Stomach (tissue), 8 donors: ENCODE measurements at regions not wholly inside any gene's neighbourhood (a gene's known extent, or its start where the extent isn't known, plus 50 kb on each side); places are given as distances from the start of the nearest gene placed in this dataset.

ENCODE experiments used
- DNase-seq, 2 donors: peaks; one replicate each; pipeline versions ENCODE4 v3.0.0 to v3.0.0-alpha.2; 2013 to 2019
- H3K27ac ChIP-seq, 5 donors: fragments of 200-600 bp in 4 of 5; sonication (generic) in 4 of 5; one replicate each; pipeline ENCODE4 v1.5.1; 2013 to 2019; ENCODE audit warnings: mild to moderate bottlenecking in 1 of 5, moderate library complexity in 1 of 5
- H3K27me3 ChIP-seq, 3 donors: fragments of 200-600 bp; sonication (generic); one replicate each; pipeline ENCODE4 v1.5.1; 2017 to 2019; ENCODE audit warnings: mixed run types in 1 of 3
- H3K36me3 ChIP-seq, 4 donors: fragments of 200-600 bp; sonication (generic); 1 replicate in 3 of 4; 2 replicates in 1 of 4; pipeline ENCODE4 v1.5.1; 2016 to 2019
- H3K4me1 ChIP-seq, 4 donors: fragments of 200-600 bp; sonication (generic); one replicate each; pipeline ENCODE4 v1.5.1; 2016 to 2019
- H3K4me3 ChIP-seq, 4 donors: fragments of 200-600 bp; sonication (generic) in 3 of 4; one replicate each; pipeline ENCODE4 v1.5.1; 2016 to 2019; ENCODE audit warnings: mild to moderate bottlenecking in 1 of 4
- H3K9me3 ChIP-seq, 4 donors: fragments of 200-600 bp; sonication (generic); one replicate each; pipeline ENCODE4 v1.5.1; 2016 to 2019
- CTCF ChIP-seq, 7 experiments: fragments of 450-650 bp in 4 of 7; fragments of 200-600 bp in 3 of 7; sonication (generic) in 3 of 7; IDR thresholded peaks; one replicate each; pipeline ENCODE4 v1.5.1; 2016 to 2019; ENCODE audit warnings: antibody characterized with exemption in 7 of 7, control low read depth in 2 of 7, mild to moderate bottlenecking in 1 of 7
- EP300 ChIP-seq: sonication (generic); formaldehyde crosslinking; IDR thresholded peaks from one replicate; pipeline ENCODE4 v1.6.1; 2017; ENCODE audit warnings: antibody characterized with exemption
- POLR2A ChIP-seq, 4 donors: fragments of 450-650 bp; IDR thresholded peaks; one replicate each; pipeline ENCODE4 v1.6.1; 2016; ENCODE audit warnings: antibody characterized with exemption in 4 of 4, control low read depth in 2 of 4, mild to moderate bottlenecking in 1 of 4, moderate library complexity in 1 of 4
- POLR2AphosphoS5 ChIP-seq, 3 donors: sonication (generic); formaldehyde crosslinking; IDR thresholded peaks; one replicate each; pipeline ENCODE4 v1.6.1; 2016; ENCODE audit warnings: antibody characterized with exemption in 3 of 3
- WGBS, 5 donors: extraction: QIAGEN DNeasy Blood & Tissue Kit in 3 of 5; methylation state at CpG; one replicate each; pipeline versions ENCODE4 v1.1.5 to v1.1.7; 2013 to 2018; 5-methylcytosine and 5-hydroxymethylcytosine counted together
- intact Hi-C: fragments of 100-400 bp; cut with DNase I; formaldehyde crosslinking; loops from one replicate; pipeline ENCODE4 v1.15.1; 2023; ENCODE audit warnings: low total_unique reads
- donor health status: healthy with polysubstance abuse.
- donor health status: Bipolar disorder and iron deficiency.
- donor health status: healthy.

- Histone ChIP-seq H3K27me3 (no peaks in the 10 kb centered on the region), H3K9me3 (no peaks in the 10 kb centered on the region), H3K4me3 (no peak overlapping the region), H3K36me3 (no peaks in the 10 kb centered on the region), H3K4me1 (no peaks in the 10 kb centered on the region), H3K27ac (no peak overlapping the region)
- TF ChIP-seq POLR2A (IDR thresholded peaks at IDR 0.05) (no peak), POLR2AphosphoS5 (IDR thresholded peaks at IDR 0.05) (no peak), EP300 (no peak), CTCF (IDR thresholded peaks at IDR 0.05) (no peak)
- intact Hi-C loops, result no loop called here
- WGBS, 5 donors, result 59 to 81% (median 63%) methylated on average over 1 of the region's 1 CpG
- DNase-seq, result no peak
These were observed 163.2 kb upstream of the LRRC7 start for GRCh38 chr1:69404486-69404885.

GRCh38 chr1:69406244-69406643 is 161.5 kb upstream of the LRRC7 start:
- WGBS, 5 donors, result 84 to 91% (median 86%) methylated on average over 3 of the region's 3 CpGs
- no peak overlapping the region for H3K27ac ChIP-seq
- H3K4me3 ChIP-seq, result no peak overlapping the region
- H3K4me1 ChIP-seq, result no peaks in the 10 kb centered on the region
- H3K27me3 ChIP-seq, result no peaks in the 10 kb centered on the region
- DNase-seq, result no peak
- no peak for TF ChIP-seq POLR2AphosphoS5 (IDR thresholded peaks at IDR 0.05)
- no peak for TF ChIP-seq CTCF (IDR thresholded peaks at IDR 0.05)
- TF ChIP-seq POLR2A (IDR thresholded peaks at IDR 0.05), result no peak
- TF ChIP-seq EP300, result no peak
- no peaks in the 10 kb centered on the region for H3K36me3 ChIP-seq
- intact Hi-C loops, result no loop called here
- H3K9me3 ChIP-seq, result no peaks in the 10 kb centered on the region

GRCh38 chr1:69409731-69410456 is 157.8 kb upstream of the LRRC7 start:
- no peak overlapping the region for H3K27ac ChIP-seq
- no peak for DNase-seq
- no peaks in the 10 kb centered on the region for H3K4me1 ChIP-seq
- no peaks in the 10 kb centered on the region for H3K9me3 ChIP-seq
- no peaks in the 10 kb centered on the region for H3K27me3 ChIP-seq
- intact Hi-C loops, result no loop called here
- TF ChIP-seq CTCF (IDR thresholded peaks at IDR 0.05), result no peak
- no peak for TF ChIP-seq POLR2A (IDR thresholded peaks at IDR 0.05)
- TF ChIP-seq POLR2AphosphoS5 (IDR thresholded peaks at IDR 0.05), result no peak
- TF ChIP-seq EP300, result no peak
- 82 to 92% (median 86%) methylated on average over 3 of the region's 3 CpGs for WGBS, 5 donors
- no peak overlapping the region for H3K4me3 ChIP-seq
- H3K36me3 ChIP-seq, result no peaks in the 10 kb centered on the region

- Histone ChIP-seq H3K4me1 (no peaks in the 10 kb centered on the region), H3K9me3 (no peaks in the 10 kb centered on the region), H3K4me3 (no peak overlapping the region), H3K36me3 (no peaks in the 10 kb centered on the region), H3K27me3 (no peaks in the 10 kb centered on the region), H3K27ac (no peak overlapping the region)
- 60 to 89% (median 84%) methylated on average over 3 of the region's 3 CpGs for WGBS, 5 donors
- no peak for DNase-seq
- TF ChIP-seq CTCF (IDR thresholded peaks at IDR 0.05) (no peak), POLR2A (IDR thresholded peaks at IDR 0.05) (no peak)
- intact Hi-C loops, result no loop called here
These were observed 157.3 kb upstream of the LRRC7 start for GRCh38 chr1:69410457-69410850.
